GM11168 (cell line): ENCODE measurements at regions not wholly inside any gene's neighbourhood (a gene's known extent, or its start where the extent isn't known, plus 50 kb on each side); places are given as distances from the start of the nearest gene placed in this dataset.
"Not testable (repeated sequence)": the region's sequence is repeated elsewhere in the genome, so short reads cannot be mapped to it uniquely, and the experiment has no call there.

Experiments used
- in situ Hi-C: fragments of 300-500 bp; cut with MboI; formaldehyde crosslinking; loops from one replicate; pipeline ENCODE4 v1.12.0; 2022; ENCODE audit warnings: low sequenced_read_pairs; ENCODE audit not compliant: unreplicated experiment

GRCh38 chr2:121135168-121135853 is 149.7 kb downstream of the TFCP2L1 start:
- in situ Hi-C loops, result no loop called here

GRCh38 chr2:121136323-121136722 is 148.7 kb downstream of the TFCP2L1 start:
- in situ Hi-C loops, result no loop called here

GRCh38 chr2:121137571-121137970 is 147.4 kb downstream of the TFCP2L1 start:
- in situ Hi-C loops, result no loop called here

GRCh38 chr2:121140734-121141133 is 144.3 kb downstream of the TFCP2L1 start:
- in situ Hi-C loops, result no loop called here

DNA sequence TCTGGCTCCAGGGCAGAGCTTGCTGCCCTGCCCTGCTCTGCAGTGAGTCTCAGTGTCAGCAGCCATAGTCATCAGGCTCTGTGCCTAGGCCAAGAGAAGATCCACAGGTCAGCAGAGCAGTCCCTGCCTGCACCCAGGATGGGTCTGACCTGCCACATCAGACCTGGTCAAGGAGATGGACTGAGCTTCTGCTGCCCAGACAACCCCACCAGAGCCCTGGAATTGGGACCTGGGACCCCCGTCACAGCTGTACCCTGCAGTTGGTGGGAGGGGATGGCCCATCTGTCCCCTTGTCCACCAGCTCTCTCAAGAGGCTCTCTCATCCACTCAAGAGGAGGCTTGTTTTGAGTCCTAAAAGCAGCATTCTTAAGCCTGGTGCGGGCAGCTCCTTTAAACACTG is 142.6 kb downstream of the TFCP2L1 start:
- in situ Hi-C loops, result no loop called here

GRCh38 chr2:121144111-121144510 is 140.9 kb downstream of the TFCP2L1 start:
- in situ Hi-C loops, result no loop called here

DNA sequence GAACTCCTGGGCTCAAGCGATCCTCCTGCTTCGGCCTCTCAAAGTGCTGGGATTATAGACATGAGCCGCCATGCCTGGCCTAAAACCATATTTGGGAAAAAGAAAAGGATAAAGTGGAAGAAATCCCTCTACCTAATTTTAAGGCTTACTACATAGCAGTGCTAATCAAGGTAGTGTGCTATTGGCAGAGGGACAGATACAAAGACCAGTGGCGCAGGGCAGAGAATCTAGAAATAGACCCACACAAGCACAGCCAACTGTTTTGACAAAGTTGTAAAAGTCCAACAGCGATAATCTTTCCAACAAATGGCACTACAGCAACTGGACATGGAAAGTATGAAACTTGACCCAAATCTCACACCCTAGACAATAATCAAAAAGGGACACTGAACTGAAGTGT is 138.4 kb downstream of the TFCP2L1 start:
- in situ Hi-C loops, result no loop called here

GRCh38 chr2:121147766-121148165 is 137.2 kb downstream of the TFCP2L1 start:
- in situ Hi-C loops, result no loop called here

DNA sequence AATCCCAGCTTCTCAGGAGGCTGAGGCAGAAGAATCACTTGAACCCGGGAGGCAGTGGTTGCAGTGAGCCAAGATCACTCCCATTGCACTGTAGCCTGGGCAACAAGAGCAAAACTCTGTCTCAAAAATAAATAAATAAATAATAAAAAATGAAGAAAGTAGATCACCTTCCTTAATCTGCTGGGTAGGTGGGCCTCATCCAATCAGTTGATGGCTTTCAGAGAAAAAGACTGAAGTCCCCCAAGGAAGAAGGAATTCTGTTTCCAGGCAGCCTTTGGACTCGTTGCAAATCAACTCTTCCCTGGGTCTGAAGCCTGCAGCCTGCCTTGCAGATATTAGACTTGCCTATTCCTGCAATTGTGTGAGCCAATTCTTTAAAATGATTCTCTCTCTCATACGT is 136.5 kb downstream of the TFCP2L1 start:
- in situ Hi-C loops, result no loop called here

- in situ Hi-C loops, result no loop called here
Observed at GRCh38 chr2:121149384-121149783, 135.6 kb downstream of the TFCP2L1 start.

DNA sequence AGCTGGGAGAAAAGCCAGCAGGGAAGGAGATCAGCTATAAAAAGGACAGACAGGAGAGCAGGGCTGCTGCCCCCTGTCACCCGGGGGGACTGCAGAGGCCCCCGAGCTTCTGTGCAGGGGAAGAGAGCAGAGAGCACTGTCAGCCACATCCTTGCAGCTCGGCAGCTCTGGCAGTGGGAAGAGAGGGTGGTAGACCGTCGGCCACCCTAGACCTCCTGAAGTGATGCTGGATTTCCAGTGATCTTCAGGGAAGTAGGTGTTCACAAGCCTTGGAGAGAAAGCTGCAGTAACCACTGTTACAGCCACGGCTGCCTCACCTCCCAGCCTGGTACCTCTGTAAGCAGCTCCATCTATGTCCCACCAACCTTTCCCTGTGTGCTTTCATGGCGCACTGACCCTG is 134.9 kb downstream of the TFCP2L1 start:
- in situ Hi-C loops, result no loop called here

- in situ Hi-C loops, result no loop called here
Observed at GRCh38 chr2:121150713-121151112, 134.3 kb downstream of the TFCP2L1 start.

GRCh38 chr2:121151311-121152109 is 133.5 kb downstream of the TFCP2L1 start:
- in situ Hi-C loops, result no loop called here

- in situ Hi-C loops, result no loop called here
Observed at GRCh38 chr2:121152861-121153260, 132.1 kb downstream of the TFCP2L1 start.

DNA sequence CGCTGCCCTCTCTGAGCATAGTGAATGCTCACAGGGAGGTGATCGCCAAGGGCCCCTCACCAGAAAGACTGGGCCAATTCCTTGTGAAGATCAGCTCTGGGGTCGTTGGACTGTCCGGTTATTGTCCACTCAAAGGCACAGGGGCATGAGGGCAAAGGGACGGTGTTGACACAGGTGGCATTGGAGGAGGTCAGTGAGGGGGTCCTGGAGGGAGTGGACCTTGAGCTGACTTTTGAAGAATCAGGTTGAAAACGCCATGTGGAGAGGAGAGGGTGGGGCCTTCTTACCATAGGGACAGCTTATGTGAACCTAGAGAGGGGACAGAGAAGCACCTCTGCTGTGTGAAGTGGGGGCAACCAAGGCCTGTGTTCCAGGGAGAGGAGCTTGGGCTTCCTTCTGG is 131.5 kb downstream of the TFCP2L1 start:
- in situ Hi-C loops, result no loop called here

GRCh38 chr2:121155502-121156056 is 129.4 kb downstream of the TFCP2L1 start:
- in situ Hi-C loops, result no loop called here

- in situ Hi-C loops, result not testable (repeated sequence)
Observed at GRCh38 chr2:121157481-121157880, 127.5 kb downstream of the TFCP2L1 start.

DNA sequence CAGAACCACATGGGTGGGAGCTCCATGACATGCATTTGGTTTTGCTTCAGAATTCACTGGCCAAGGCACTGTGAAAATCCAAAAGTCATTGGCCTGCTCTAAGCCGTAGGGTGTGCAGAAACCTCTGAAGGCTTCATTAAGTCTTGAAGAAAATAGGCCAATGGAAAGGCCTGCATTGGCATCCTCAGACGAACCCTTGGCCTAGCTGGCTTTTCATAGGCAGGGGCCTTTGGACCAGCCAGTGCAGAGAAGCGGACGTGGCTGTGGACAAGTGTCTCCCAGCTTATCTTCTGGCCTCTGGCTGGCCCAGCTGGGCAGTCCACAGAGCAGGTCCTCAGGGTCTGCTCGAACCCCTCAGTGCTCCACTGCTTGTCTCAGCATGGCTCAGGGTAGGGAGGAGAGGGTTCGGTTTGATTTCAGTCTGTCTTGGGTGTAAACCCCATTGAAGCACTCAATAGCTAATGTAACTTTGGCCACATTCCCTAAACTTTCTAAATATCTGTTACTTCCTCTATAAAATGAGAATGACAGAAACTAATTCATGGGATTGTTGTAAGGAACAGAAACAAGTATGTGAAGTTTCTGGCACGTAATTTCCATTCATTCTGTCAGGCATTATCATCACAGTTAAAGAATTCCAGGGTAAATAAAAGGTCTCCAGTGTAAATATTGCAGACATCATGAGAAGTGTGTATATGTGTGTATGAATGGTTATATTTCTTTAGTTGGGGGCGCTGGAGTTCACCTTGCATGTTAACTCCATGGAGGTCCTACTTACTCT is 125.5 kb downstream of the TFCP2L1 start:
- in situ Hi-C loops, result no loop called here

DNA sequence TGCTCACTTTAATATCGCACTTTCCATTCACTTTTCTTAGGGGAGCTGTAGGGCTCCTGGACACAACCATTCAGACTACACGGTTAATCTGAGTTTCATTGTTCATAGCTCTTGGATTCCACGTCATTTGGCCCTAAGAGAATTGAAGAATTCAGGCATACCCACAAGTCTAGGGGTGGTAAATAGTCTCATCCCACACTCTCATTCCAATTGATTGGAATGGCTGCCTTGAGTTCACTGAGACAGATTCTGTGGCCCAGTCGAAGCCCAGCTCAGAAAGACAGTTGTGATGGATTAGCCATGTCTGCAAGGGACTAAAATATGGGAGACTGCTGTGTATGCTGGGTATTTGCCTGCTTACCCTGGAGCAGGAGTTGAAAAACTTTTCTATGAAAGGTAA is 124.6 kb downstream of the TFCP2L1 start:
- in situ Hi-C loops, result no loop called here

- in situ Hi-C loops, result no loop called here
Observed at GRCh38 chr2:121161272-121161671, 123.7 kb downstream of the TFCP2L1 start.

DNA sequence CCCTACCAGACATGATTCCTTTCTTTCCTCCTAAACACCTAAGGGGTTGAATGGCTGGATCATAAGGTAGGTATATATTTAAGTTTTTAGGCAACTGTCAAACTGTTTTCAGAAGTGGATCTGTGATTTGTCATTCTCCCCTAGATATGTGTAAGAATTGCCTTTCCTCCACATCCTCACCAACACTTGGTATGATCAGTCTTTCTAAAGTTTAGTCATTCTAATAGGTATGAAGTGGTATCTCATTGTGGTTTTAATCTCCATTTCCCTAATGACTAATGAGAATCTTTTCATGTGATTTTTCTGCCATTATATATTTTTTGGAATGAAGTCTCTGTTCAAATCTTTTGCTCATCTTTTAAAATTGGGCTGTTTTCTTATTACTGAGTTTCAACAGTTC is 122.1 kb downstream of the TFCP2L1 start:
- in situ Hi-C loops, result no loop called here
